ENCODE measurements at regions not wholly inside any gene's neighbourhood (a gene's known extent, or its start where the extent isn't known, plus 50 kb on each side); places are given as distances from the start of the nearest gene placed in this dataset.
A peak's percentile ranks its signal among the peaks of the same experiment; 100 is the strongest.

GRCh38 chr2:204437408-204437807, 107.9 kb upstream of the PARD3B start:
- no peak for DNase-seq

- DNase-seq: no peak
Observed at GRCh38 chr2:204437815-204438756, 107.2 kb upstream of the PARD3B start.

- no peak for DNase-seq
Observed at GRCh38 chr2:204441316-204441715, 104.0 kb upstream of the PARD3B start.

GRCh38 chr2:204445149-204445548, 100.1 kb upstream of the PARD3B start:
- no peak for DNase-seq

- no peak for DNase-seq
Observed at GRCh38 chr2:204447722-204448121, 97.6 kb upstream of the PARD3B start.

GRCh38 chr2:204449977-204450376, 95.3 kb upstream of the PARD3B start:
- no peak for DNase-seq

GRCh38 chr2:204451766-204452165, 93.5 kb upstream of the PARD3B start:
- no peak for DNase-seq

- peak; percentile 85 for DNase-seq
Observed at GRCh38 chr2:204452464-204453023, 92.7 kb upstream of the PARD3B start.

GRCh38 chr2:204453730-204454167, 91.5 kb upstream of the PARD3B start:
- DNase-seq: peak; percentile 69

GRCh38 chr2:204454672-204455380, 90.4 kb upstream of the PARD3B start:
- no peak for DNase-seq

- no peak for DNase-seq
Observed at GRCh38 chr2:204468746-204469429, 76.4 kb upstream of the PARD3B start.

- no peak for DNase-seq
Observed at GRCh38 chr2:204470178-204470620, 75.1 kb upstream of the PARD3B start.

GRCh38 chr2:204470621-204471196, 74.6 kb upstream of the PARD3B start:
- no peak for DNase-seq

- no peak for DNase-seq
Observed at GRCh38 chr2:204472375-204472774, 72.9 kb upstream of the PARD3B start.

- no peak for DNase-seq
Observed at GRCh38 chr2:204473224-204473623, 72.1 kb upstream of the PARD3B start.

- DNase-seq: no peak
Observed at GRCh38 chr2:204475399-204475798, 69.9 kb upstream of the PARD3B start.

GRCh38 chr2:204477358-204477950, 67.8 kb upstream of the PARD3B start:
- DNase-seq: no peak

GRCh38 chr2:204479557-204479956, 65.7 kb upstream of the PARD3B start:
- DNase-seq: no peak

GRCh38 chr2:204480676-204481075, 64.6 kb upstream of the PARD3B start:
- no peak for DNase-seq

GRCh38 chr2:204483608-204484081, 61.6 kb upstream of the PARD3B start:
- DNase-seq: peak; percentile 22

GRCh38 chr2:204486321-204486720, 59.0 kb upstream of the PARD3B start:
- no peak for DNase-seq

Data from tongue (tissue), 1 donor.